ENCODE measurements at regions not wholly inside any gene's neighbourhood (a gene's known extent, or its start where the extent isn't known, plus 50 kb on each side); places are given as distances from the start of the nearest gene placed in this dataset.

GRCh38 chr15:26210980-26211379 is 347.9 kb upstream of the ATP10A start:
- Histone ChIP-seq H3K4me2 (no peak overlapping the region), H4K20me1 (ENCODE audit: insufficient read depth) (no peaks in the 10 kb centered on the region), H3K27me3 (ENCODE audit: insufficient read depth, low read depth) (no peaks in the 10 kb centered on the region), H3K4me3 (no peak overlapping the region), H2AFZ (no peak overlapping the region), H3K9me3 (ENCODE audit: insufficient read depth, low read depth) (no peaks in the 10 kb centered on the region), H3K9me2 (ENCODE audit: insufficient read depth) (no peaks in the 10 kb centered on the region), H3K36me3 (ENCODE audit: low read depth) (no peaks in the 10 kb centered on the region), H3K4me1 (replicated peaks; ENCODE audit: insufficient read depth) (no peaks in the 10 kb centered on the region), H3K27ac (no peak overlapping the region), H3F3A (ENCODE audit: insufficient read depth, low read depth) (no peaks in the 10 kb centered on the region), H3K79me2 (ENCODE audit: low read depth) (no peaks in the 10 kb centered on the region)
- ChIA-PET CTCF (no interaction called here), POLR2A (ENCODE audit: unreplicated experiment) (no interaction called here)
- TF ChIP-seq EZH2 (IDR thresholded peaks at IDR 0.05; ENCODE audit: low read depth) = no peak
- TF ChIP-seq CTCF (conservative IDR thresholded peaks at IDR 0.05) = no peak
- no peak for DNase-seq
- BruUV-seq (replicated peaks) = no TSS peak
- intact Hi-C loops (cut with micrococcal nuclease; ENCODE audit: unreplicated experiment) = no loop called here

- Histone ChIP-seq H3K4me1 (replicated peaks; ENCODE audit: insufficient read depth) (no peaks in the 10 kb centered on the region), H3K79me2 (ENCODE audit: low read depth) (no peaks in the 10 kb centered on the region), H3K36me3 (ENCODE audit: low read depth) (no peaks in the 10 kb centered on the region), H3K4me3 (no peak overlapping the region), H3K27me3 (ENCODE audit: insufficient read depth, low read depth) (peaks cover 4% of the 10 kb centered on the region), H3K27ac (no peak overlapping the region), H3K4me2 (no peak overlapping the region), H3K9me3 (ENCODE audit: insufficient read depth, low read depth) (no peaks in the 10 kb centered on the region), H4K20me1 (ENCODE audit: insufficient read depth) (no peaks in the 10 kb centered on the region), H3K9me2 (ENCODE audit: insufficient read depth) (no peaks in the 10 kb centered on the region), H2AFZ (no peak overlapping the region), H3F3A (ENCODE audit: insufficient read depth, low read depth) (no peaks in the 10 kb centered on the region)
- no TSS peak for BruUV-seq (replicated peaks)
- TF ChIP-seq CTCF (conservative IDR thresholded peaks at IDR 0.05) = no peak
- TF ChIP-seq EZH2 (IDR thresholded peaks at IDR 0.05; ENCODE audit: low read depth) = no peak
- DNase-seq = no peak
- ChIA-PET CTCF (no interaction called here), POLR2A (ENCODE audit: unreplicated experiment) (no interaction called here)
- intact Hi-C loops (cut with micrococcal nuclease; ENCODE audit: unreplicated experiment) = no loop called here
Measured at GRCh38 chr15:26201177-26201858, 338.2 kb upstream of the ATP10A start.

- Histone ChIP-seq H4K20me1 (ENCODE audit: insufficient read depth) (no peaks in the 10 kb centered on the region), H3K27ac (no peak overlapping the region), H3F3A (ENCODE audit: insufficient read depth, low read depth) (no peaks in the 10 kb centered on the region), H3K9me2 (ENCODE audit: insufficient read depth) (no peaks in the 10 kb centered on the region), H3K4me2 (no peak overlapping the region), H3K4me1 (replicated peaks; ENCODE audit: insufficient read depth) (no peaks in the 10 kb centered on the region), H3K9me3 (ENCODE audit: insufficient read depth, low read depth) (no peaks in the 10 kb centered on the region), H3K79me2 (ENCODE audit: low read depth) (no peaks in the 10 kb centered on the region), H3K27me3 (ENCODE audit: insufficient read depth, low read depth) (peaks cover 4% of the 10 kb centered on the region), H3K36me3 (ENCODE audit: low read depth) (no peaks in the 10 kb centered on the region), H3K4me3 (no peak overlapping the region), H2AFZ (no peak overlapping the region)
- DNase-seq = no peak
- TF ChIP-seq EZH2 (IDR thresholded peaks at IDR 0.05; ENCODE audit: low read depth) (no peak), CTCF (conservative IDR thresholded peaks at IDR 0.05) (no peak)
- POLR2A ChIA-PET (ENCODE audit: unreplicated experiment) = no interaction called here
- CTCF ChIA-PET = no interaction called here
- no TSS peak for BruUV-seq (replicated peaks)
- intact Hi-C loops (cut with micrococcal nuclease; ENCODE audit: unreplicated experiment) = no loop called here
Measured at GRCh38 chr15:26200427-26200826, 337.3 kb upstream of the ATP10A start.

All from PC-9 (cell line).